ENCODE measurements at regions not wholly inside any gene's neighbourhood (a gene's known extent, or its start where the extent isn't known, plus 50 kb on each side); places are given as distances from the start of the nearest gene placed in this dataset.

- TF ChIP-seq PATZ1 (CRISPR knock-in tag; IDR thresholded peaks at IDR 0.05; ENCODE audit: borderline replicate concordance) (no peak), CREB5 (CRISPR knock-in tag; IDR thresholded peaks at IDR 0.05; ENCODE audit: low read depth) (no peak), ISL1 (CRISPR knock-in tag; IDR thresholded peaks at IDR 0.05) (no peak), BACH2 (CRISPR knock-in tag; IDR thresholded peaks at IDR 0.05; ENCODE audit: borderline replicate concordance) (no peak)
These were observed 468.4 kb upstream of the C1orf87 start for GRCh38 chr1:60541831-60542532.
